Panc1 (cell line): ENCODE measurements at regions not wholly inside any gene's neighbourhood (a gene's known extent, or its start where the extent isn't known, plus 50 kb on each side); places are given as distances from the start of the nearest gene placed in this dataset.

ENCODE experiments used
- ATAC-seq: fragments of 200-7000 bp; cut with Tn5 transposase; 2 replicates; pipeline ENCODE4 v1.9.1; 2020; ENCODE audit warnings: mild to moderate bottlenecking, moderate library complexity
- BruUV-seq: library from RNA; stranded (reverse); fragments of 400-500 nt; replicated peaks from 2 replicates; lab custom pipeline; 2021; lab: Mats Ljungman, UMichigan
- CTCF ChIA-PET: fragments of 300-600 bp; sonication (Branson Sonifier 250); formaldehyde crosslinking; loops from one replicate; lab custom pipeline; 2022; ENCODE audit warnings: antibody characterized with exemption; lab: Charles Lee
- POLR2A ChIA-PET: fragments of 300-600 bp; sonication (Branson Sonifier 250); formaldehyde crosslinking; loops from one replicate; lab custom pipeline; 2022; ENCODE audit warnings: antibody characterized with exemption; lab: Charles Lee
- DNase-seq: peaks from one replicate; pipeline ENCODE4 v3.0.0-alpha.2; 2010; ENCODE audit warnings: low read depth, low spot score
- H3K27ac ChIP-seq: 2 replicates; pipeline ENCODE4 v1.5.1; 2011; ENCODE audit warnings: mild to moderate bottlenecking, low read length, inconsistent platforms
- H3K27me3 ChIP-seq: fragments of 200-500 bp; sonication (Bioruptor generic); 2 replicates; pipeline ENCODE4 v1.6.0; 2014; ENCODE audit warnings: low read length, inconsistent platforms; ENCODE audit not compliant: control insufficient read depth, insufficient read depth
- H3K36me3 ChIP-seq: fragments of 200-500 bp; sonication (Bioruptor generic); 2 replicates; pipeline ENCODE4 v1.5.1; 2014; ENCODE audit warnings: inconsistent platforms, mild to moderate bottlenecking, low read length, moderate library complexity; ENCODE audit not compliant: control insufficient read depth, insufficient read depth
- H3K4me1 ChIP-seq: 2 replicates; pipeline ENCODE4 v1.5.1; 2011; ENCODE audit warnings: inconsistent platforms, mild to moderate bottlenecking, low read length, moderate library complexity; ENCODE audit not compliant: control insufficient read depth, insufficient read depth
- H3K4me3 ChIP-seq, 2 experiments: 2 replicates each; pipeline ENCODE4 v1.5.1; 2011 to 2012; ENCODE audit warnings: low read depth in 2 of 2, low read length in 2 of 2, mild to moderate bottlenecking in 2 of 2, inconsistent platforms in 1 of 2, moderate library complexity in 1 of 2
- H3K9me3 ChIP-seq: fragments of 200-500 bp; sonication (Bioruptor generic); 2 replicates; pipeline ENCODE4 v1.5.1; 2014; ENCODE audit warnings: low read depth, mild to moderate bottlenecking, inconsistent platforms, low read length, moderate library complexity; ENCODE audit not compliant: control insufficient read depth, insufficient read depth
- POLR2AphosphoS5 ChIP-seq: IDR thresholded peaks from 2 replicates; pipeline ENCODE4 v1.6.1; 2012; ENCODE audit warnings: mild to moderate bottlenecking, low read depth, low read length, moderate library complexity
- REST ChIP-seq, 2 experiments: IDR thresholded peaks; 2 replicates each; pipeline ENCODE4 v1.6.1; 2011 to 2012; ENCODE audit warnings: low read depth in 2 of 2, control low read depth in 1 of 2, low read length in 1 of 2, mild to moderate bottlenecking in 1 of 2, moderate library complexity in 1 of 2; ENCODE audit not compliant: insufficient read depth in 1 of 2
- SIN3A ChIP-seq: IDR thresholded peaks from 2 replicates; pipeline ENCODE4 v1.6.1; 2012; ENCODE audit warnings: low read depth, mild to moderate bottlenecking, low read length, moderate library complexity, borderline replicate concordance; ENCODE audit not compliant: insufficient read depth
- TCF7L2 ChIP-seq: IDR thresholded peaks from 2 replicates; pipeline ENCODE4 v1.6.1; 2011; ENCODE audit warnings: mild to moderate bottlenecking, low read depth, low read length, inconsistent platforms
- in situ Hi-C: cut with HindIII; loops from 2 replicates; pipeline ENCODE4 v1.10.0; 2016; ENCODE audit warnings: low sequenced_read_pairs, low pct_unique_long_range_greater_than_20kb
- intact Hi-C: fragments of 100-400 bp; cut with micrococcal nuclease; formaldehyde crosslinking; loops from one replicate; pipeline ENCODE4 v1.10.0; 2022; ENCODE audit not compliant: unreplicated experiment
- TF ChIP-seq, protein P1 (sequence below): fragments of 450-650 bp; IDR thresholded peaks from 2 replicates; pipeline ENCODE4 v1.5.1; 2017; ENCODE audit warnings: mild to moderate bottlenecking

- no peak overlapping the region for H3K27ac ChIP-seq
- ATAC-seq (no peak), DNase-seq (no peak)
- H3K36me3 ChIP-seq: no peaks in the 10 kb centered on the region
- in situ Hi-C loops (no loop called here), intact Hi-C loops (no loop called here)
- POLR2A ChIA-PET: no interaction called here
- no peak overlapping the region for H3K4me3 ChIP-seq
- CTCF ChIA-PET: interaction anchor here (0.7 kb wide), 1 partner anchor 302 kb away, joined by 5 read pairs; no protein-coding TSS in a partner anchor
- H3K9me3 ChIP-seq: no peaks in the 10 kb centered on the region
- TF ChIP-seq, protein P1, sequence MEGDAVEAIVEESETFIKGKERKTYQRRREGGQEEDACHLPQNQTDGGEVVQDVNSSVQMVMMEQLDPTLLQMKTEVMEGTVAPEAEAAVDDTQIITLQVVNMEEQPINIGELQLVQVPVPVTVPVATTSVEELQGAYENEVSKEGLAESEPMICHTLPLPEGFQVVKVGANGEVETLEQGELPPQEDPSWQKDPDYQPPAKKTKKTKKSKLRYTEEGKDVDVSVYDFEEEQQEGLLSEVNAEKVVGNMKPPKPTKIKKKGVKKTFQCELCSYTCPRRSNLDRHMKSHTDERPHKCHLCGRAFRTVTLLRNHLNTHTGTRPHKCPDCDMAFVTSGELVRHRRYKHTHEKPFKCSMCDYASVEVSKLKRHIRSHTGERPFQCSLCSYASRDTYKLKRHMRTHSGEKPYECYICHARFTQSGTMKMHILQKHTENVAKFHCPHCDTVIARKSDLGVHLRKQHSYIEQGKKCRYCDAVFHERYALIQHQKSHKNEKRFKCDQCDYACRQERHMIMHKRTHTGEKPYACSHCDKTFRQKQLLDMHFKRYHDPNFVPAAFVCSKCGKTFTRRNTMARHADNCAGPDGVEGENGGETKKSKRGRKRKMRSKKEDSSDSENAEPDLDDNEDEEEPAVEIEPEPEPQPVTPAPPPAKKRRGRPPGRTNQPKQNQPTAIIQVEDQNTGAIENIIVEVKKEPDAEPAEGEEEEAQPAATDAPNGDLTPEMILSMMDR: no peak
- no peak for TF ChIP-seq TCF7L2
- TF ChIP-seq SIN3A: no peak
- TF ChIP-seq REST (IDR thresholded peaks at IDR 0.05; ENCODE audit: insufficient read depth in 1 of 2, low read depth in 2 of 2, low read length in 1 of 2): no peak
- TF ChIP-seq POLR2AphosphoS5: no peak
- H3K4me1 ChIP-seq: no peaks in the 10 kb centered on the region
- no peaks in the 10 kb centered on the region for H3K27me3 ChIP-seq
- BruUV-seq: no TSS peak
These were observed 51.0 kb upstream of the WDR17 start for GRCh38 chr4:176014583-176015108.
